ENCODE measurements at regions not wholly inside any gene's neighbourhood (a gene's known extent, or its start where the extent isn't known, plus 50 kb on each side); places are given as distances from the start of the nearest gene placed in this dataset.

DNA sequence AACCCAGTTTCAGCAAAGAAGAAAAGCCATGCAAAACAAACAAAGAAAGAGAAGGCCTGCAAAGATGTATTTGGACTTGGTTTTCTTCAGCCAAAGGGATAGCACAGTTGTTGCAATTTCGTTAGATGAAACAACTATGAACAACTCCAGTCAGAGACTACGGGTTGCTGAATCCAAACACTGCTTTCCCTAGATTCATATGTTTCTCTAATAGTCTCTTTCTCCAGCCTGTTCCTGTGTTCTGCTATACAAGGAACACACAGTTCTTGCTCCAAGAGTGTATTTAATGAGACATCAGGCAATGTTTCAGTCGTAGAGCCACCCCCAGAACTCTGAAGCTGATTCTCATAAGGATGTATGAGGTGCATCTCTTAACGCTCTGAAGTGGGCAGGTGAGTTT, 162.5 kb upstream of the TBL1X start:
- TF ChIP-seq POLR2AphosphoS5 (IDR thresholded peaks at IDR 0.05; ENCODE audit: low read depth, low read length) (no peak), TAF1 (IDR thresholded peaks at IDR 0.05; ENCODE audit: borderline replicate concordance, insufficient read depth, low read length) (no peak), SIN3A (IDR thresholded peaks at IDR 0.05; ENCODE audit: borderline replicate concordance, insufficient read depth, low read length) (no peak), FOXP2 (optimal IDR thresholded peaks at IDR 0.05; ENCODE audit: borderline replicate concordance, extremely low read depth, extremely low read length, insufficient read depth) (no peak)
- TF ChIP-seq, protein P1, sequence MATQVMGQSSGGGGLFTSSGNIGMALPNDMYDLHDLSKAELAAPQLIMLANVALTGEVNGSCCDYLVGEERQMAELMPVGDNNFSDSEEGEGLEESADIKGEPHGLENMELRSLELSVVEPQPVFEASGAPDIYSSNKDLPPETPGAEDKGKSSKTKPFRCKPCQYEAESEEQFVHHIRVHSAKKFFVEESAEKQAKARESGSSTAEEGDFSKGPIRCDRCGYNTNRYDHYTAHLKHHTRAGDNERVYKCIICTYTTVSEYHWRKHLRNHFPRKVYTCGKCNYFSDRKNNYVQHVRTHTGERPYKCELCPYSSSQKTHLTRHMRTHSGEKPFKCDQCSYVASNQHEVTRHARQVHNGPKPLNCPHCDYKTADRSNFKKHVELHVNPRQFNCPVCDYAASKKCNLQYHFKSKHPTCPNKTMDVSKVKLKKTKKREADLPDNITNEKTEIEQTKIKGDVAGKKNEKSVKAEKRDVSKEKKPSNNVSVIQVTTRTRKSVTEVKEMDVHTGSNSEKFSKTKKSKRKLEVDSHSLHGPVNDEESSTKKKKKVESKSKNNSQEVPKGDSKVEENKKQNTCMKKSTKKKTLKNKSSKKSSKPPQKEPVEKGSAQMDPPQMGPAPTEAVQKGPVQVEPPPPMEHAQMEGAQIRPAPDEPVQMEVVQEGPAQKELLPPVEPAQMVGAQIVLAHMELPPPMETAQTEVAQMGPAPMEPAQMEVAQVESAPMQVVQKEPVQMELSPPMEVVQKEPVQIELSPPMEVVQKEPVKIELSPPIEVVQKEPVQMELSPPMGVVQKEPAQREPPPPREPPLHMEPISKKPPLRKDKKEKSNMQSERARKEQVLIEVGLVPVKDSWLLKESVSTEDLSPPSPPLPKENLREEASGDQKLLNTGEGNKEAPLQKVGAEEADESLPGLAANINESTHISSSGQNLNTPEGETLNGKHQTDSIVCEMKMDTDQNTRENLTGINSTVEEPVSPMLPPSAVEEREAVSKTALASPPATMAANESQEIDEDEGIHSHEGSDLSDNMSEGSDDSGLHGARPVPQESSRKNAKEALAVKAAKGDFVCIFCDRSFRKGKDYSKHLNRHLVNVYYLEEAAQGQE (IDR thresholded peaks at IDR 0.05; ENCODE audit: insufficient read depth in 1 of 2, low read depth in 2 of 2, low read length in 2 of 2), result no peak
